Mesenchymal stem cell (in vitro differentiated cells and primary cell): ENCODE measurements at regions not wholly inside any gene's neighbourhood (a gene's known extent, or its start where the extent isn't known, plus 50 kb on each side); places are given as distances from the start of the nearest gene placed in this dataset.

Experiments
- DNase-seq: peaks from one replicate; pipeline ENCODE4 v3.0.0-alpha.2; 2013
- H2AFZ ChIP-seq: one replicate; pipeline ENCODE4 v1.6.1; 2013; ENCODE audit warnings: low read depth, mild to moderate bottlenecking, control low read depth, inconsistent platforms, low read length, moderate library complexity
- H2AK5ac ChIP-seq: 2 replicates; pipeline ENCODE4 v1.6.1; 2013; ENCODE audit warnings: low read length, moderate library complexity, mild to moderate bottlenecking, inconsistent platforms; ENCODE audit not compliant: severe bottlenecking
- H2BK120ac ChIP-seq: one replicate; pipeline ENCODE4 v1.6.1; 2013; ENCODE audit warnings: low read depth, mild to moderate bottlenecking, inconsistent platforms, low read length, moderate library complexity
- H2BK12ac ChIP-seq, 2 experiments: one replicate each; pipeline ENCODE4 v1.6.1; 2013; ENCODE audit warnings: inconsistent platforms in 2 of 2, low read length in 2 of 2, mild to moderate bottlenecking in 2 of 2, moderate library complexity in 2 of 2, control low read depth in 1 of 2
- H2BK15ac ChIP-seq: one replicate; pipeline ENCODE4 v1.6.1; 2013; ENCODE audit warnings: mild to moderate bottlenecking, low read depth, inconsistent platforms; ENCODE audit not compliant: poor library complexity, severe bottlenecking
- H2BK5ac ChIP-seq: 2 replicates; pipeline ENCODE4 v1.6.1; 2013; ENCODE audit warnings: low read depth, mild to moderate bottlenecking, low read length, control low read depth, inconsistent platforms; ENCODE audit not compliant: poor library complexity, severe bottlenecking
- H3K14ac ChIP-seq, 2 experiments: one replicate each; pipeline ENCODE4 v1.6.1; 2013; ENCODE audit warnings: inconsistent platforms in 2 of 2, low read length in 2 of 2, control low read depth in 1 of 2, mild to moderate bottlenecking in 1 of 2, moderate library complexity in 1 of 2
- H3K18ac ChIP-seq, 2 experiments: one replicate each; pipeline ENCODE4 v1.6.1; 2013; ENCODE audit warnings: inconsistent platforms in 2 of 2, low read length in 2 of 2, control low read depth in 1 of 2, low read depth in 1 of 2, mild to moderate bottlenecking in 1 of 2
- H3K23ac ChIP-seq, 2 experiments: one replicate each; pipeline ENCODE4 v1.6.1; 2013; ENCODE audit warnings: inconsistent platforms in 2 of 2, low read length in 2 of 2, mild to moderate bottlenecking in 2 of 2, moderate library complexity in 2 of 2, control low read depth in 1 of 2
- H3K27ac ChIP-seq: 2 replicates; pipeline ENCODE4 v1.5.1; 2013; ENCODE audit warnings: mild to moderate bottlenecking, moderate library complexity, low read length, control low read depth, inconsistent platforms; ENCODE audit not compliant: poor library complexity, severe bottlenecking
- H3K27me3 ChIP-seq, 2 experiments: 2 replicates each; pipeline versions ENCODE4 v1.6.1 to v1.7.0; 2013; ENCODE audit warnings: low read length in 2 of 2, mild to moderate bottlenecking in 2 of 2, moderate library complexity in 2 of 2, control low read depth in 1 of 2, inconsistent platforms in 1 of 2; ENCODE audit not compliant: control insufficient read depth in 1 of 2, insufficient read depth in 1 of 2
- H3K36me3 ChIP-seq, 2 experiments: 2 replicates each; pipeline versions ENCODE4 v1.6.1 to v1.7.0; 2013; ENCODE audit warnings: low read length in 2 of 2, control low read depth in 1 of 2, inconsistent platforms in 1 of 2, low read depth in 1 of 2, mild to moderate bottlenecking in 1 of 2; ENCODE audit not compliant: insufficient read depth in 2 of 2, control insufficient read depth in 1 of 2
- H3K4ac ChIP-seq, 2 experiments: one replicate each; pipeline ENCODE4 v1.6.1; 2013; ENCODE audit warnings: inconsistent platforms in 2 of 2, low read length in 2 of 2, mild to moderate bottlenecking in 2 of 2, moderate library complexity in 2 of 2, control low read depth in 1 of 2, low read depth in 1 of 2
- H3K4me1 ChIP-seq: 2 replicates; pipeline ENCODE4 v1.6.1; 2013; ENCODE audit warnings: low read depth, low read length, control low read depth; ENCODE audit not compliant: control insufficient read depth, insufficient read depth
- H3K4me2 ChIP-seq: 2 replicates; pipeline ENCODE4 v1.6.1; 2013; ENCODE audit warnings: low read length, mild to moderate bottlenecking, inconsistent platforms; ENCODE audit not compliant: poor library complexity, severe bottlenecking
- H3K4me3 ChIP-seq, 2 experiments: 2 replicates each; pipeline versions ENCODE4 v1.5.1 to v1.7.0; 2013; ENCODE audit warnings: low read length in 2 of 2, mild to moderate bottlenecking in 2 of 2, control low read depth in 1 of 2, low read depth in 1 of 2; ENCODE audit not compliant: insufficient read depth in 1 of 2
- H3K79me1 ChIP-seq: replicated peaks from 2 replicates; pipeline ENCODE4 v1.6.1; 2013; ENCODE audit warnings: mild to moderate bottlenecking, control low read depth, low read length, inconsistent platforms; ENCODE audit not compliant: poor library complexity, severe bottlenecking
- H3K9ac ChIP-seq: 2 replicates; pipeline ENCODE4 v1.7.0; 2013; ENCODE audit warnings: mild to moderate bottlenecking, low read length, moderate library complexity
- H3K9me3 ChIP-seq: 2 replicates; pipeline ENCODE4 v1.7.0; 2013; ENCODE audit warnings: mild to moderate bottlenecking, low read length; ENCODE audit not compliant: control insufficient read depth
- H4K8ac ChIP-seq: one replicate; pipeline ENCODE4 v1.6.1; 2013; ENCODE audit warnings: inconsistent platforms, mild to moderate bottlenecking, low read length, moderate library complexity
- H4K91ac ChIP-seq: one replicate; pipeline ENCODE4 v1.6.1; 2013; ENCODE audit warnings: mild to moderate bottlenecking, low read length, inconsistent platforms
- WGBS: methylation state at CpG from one replicate; pipeline ENCODE4 v1.1.7; 2013; ENCODE audit warnings: mixed read lengths; 5-methylcytosine and 5-hydroxymethylcytosine counted together

DNA sequence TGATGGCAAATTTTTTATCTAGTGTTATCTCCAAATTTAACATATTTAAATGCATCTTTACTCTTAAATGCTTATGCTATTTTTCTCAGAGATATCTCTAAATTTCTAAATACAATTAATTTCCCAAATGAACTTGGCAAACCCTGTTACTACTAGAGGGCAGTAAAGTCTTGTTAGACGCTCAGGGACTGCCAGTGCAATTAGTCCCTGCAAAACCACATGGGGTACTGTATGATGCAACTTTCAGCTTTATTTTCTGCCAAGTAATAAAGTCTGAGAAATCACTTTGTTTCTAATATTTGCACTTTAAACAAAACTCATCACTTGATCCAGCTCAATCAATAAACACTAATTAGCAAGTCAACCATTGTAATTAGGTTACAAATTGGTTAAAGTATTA is 76.0 kb upstream of the ADGRB3 start:
- H3K9ac ChIP-seq, result no peak overlapping the region

DNA sequence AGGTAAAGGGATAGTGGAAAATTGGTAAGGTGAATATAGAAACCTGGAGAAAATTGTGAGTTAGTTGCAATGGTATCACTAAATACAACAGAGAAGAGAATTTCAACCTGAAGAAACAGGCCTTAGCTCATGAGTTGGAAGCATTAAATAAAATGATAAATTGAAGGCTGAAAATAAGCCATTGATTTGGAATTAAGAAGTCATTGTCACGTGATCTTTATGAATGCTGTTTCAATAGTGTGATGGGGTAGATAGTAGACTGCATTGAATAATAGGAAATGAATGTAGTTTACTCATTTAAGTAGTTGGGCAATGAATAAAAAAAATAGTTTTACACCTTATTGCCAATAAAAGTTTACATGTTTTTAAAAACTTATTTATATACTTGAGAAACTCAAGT is 88.5 kb upstream of the ADGRB3 start:
- H4K8ac ChIP-seq, result no peak overlapping the region

More for the DNA sequence above, 76.0 kb upstream of the ADGRB3 start:
- Histone ChIP-seq H3K36me3 (no peaks in the 10 kb centered on the region), H3K27ac (no peak overlapping the region), H3K9me3 (no peaks in the 10 kb centered on the region), H2BK15ac (no peak overlapping the region), H3K4me3 (no peak overlapping the region), H3K14ac (no peak overlapping the region), H2BK12ac (no peak overlapping the region), H2AFZ (no peak overlapping the region), H2BK120ac (no peak overlapping the region), H2BK5ac (no peak overlapping the region), H3K79me1 (no peaks in the 10 kb centered on the region), H3K4ac (no peak overlapping the region), H3K23ac (no peak overlapping the region), H3K27me3 (no peaks in the 10 kb centered on the region), H2AK5ac (no peak overlapping the region), H4K8ac (no peak overlapping the region), H3K18ac (no peak overlapping the region), H3K4me1 (no peaks in the 10 kb centered on the region), H3K4me2 (no peak overlapping the region), H4K91ac (no peak overlapping the region)
- DNase-seq, result no peak
- WGBS, result 22% methylated on average over 1 of the region's 1 CpG

GRCh38 chr6:68544450-68544849 is 90.6 kb upstream of the ADGRB3 start:
- Histone ChIP-seq H2AFZ (no peak overlapping the region), H3K79me1 (no peaks in the 10 kb centered on the region), H3K36me3 (no peaks in the 10 kb centered on the region), H3K27ac (no peak overlapping the region), H2BK12ac (no peak overlapping the region), H2BK15ac (no peak overlapping the region), H3K27me3 (no peaks in the 10 kb centered on the region), H4K8ac (no peak overlapping the region), H3K4me2 (no peak overlapping the region), H2AK5ac (no peak overlapping the region), H3K23ac (no peak overlapping the region), H3K4ac (no peak overlapping the region), H2BK5ac (no peak overlapping the region), H3K14ac (no peak overlapping the region), H3K18ac (no peak overlapping the region), H2BK120ac (no peak overlapping the region), H3K9me3 (no peaks in the 10 kb centered on the region), H4K91ac (no peak overlapping the region), H3K4me1 (no peaks in the 10 kb centered on the region), H3K9ac (no peak overlapping the region), H3K4me3 (no peak overlapping the region)
- no peak for DNase-seq
- 53% methylated on average over 3 of the region's 3 CpGs for WGBS

More for the DNA sequence above, 88.5 kb upstream of the ADGRB3 start:
- no peaks in the 10 kb centered on the region for H3K27me3 ChIP-seq
- no peaks in the 10 kb centered on the region for H3K36me3 ChIP-seq
- H3K18ac ChIP-seq, result no peak overlapping the region
- H2AFZ ChIP-seq, result no peak overlapping the region
- DNase-seq, result no peak
- H3K9me3 ChIP-seq, result no peaks in the 10 kb centered on the region
- no peak overlapping the region for H2BK12ac ChIP-seq
- no peak overlapping the region for H2AK5ac ChIP-seq
- no peak overlapping the region for H3K14ac ChIP-seq
- H4K91ac ChIP-seq, result no peak overlapping the region
- H3K4ac ChIP-seq, result no peak overlapping the region
- 69% methylated on average over 1 of the region's 1 CpG for WGBS
- no peak overlapping the region for H3K4me3 ChIP-seq
- no peaks in the 10 kb centered on the region for H3K4me1 ChIP-seq
- H3K79me1 ChIP-seq, result no peaks in the 10 kb centered on the region
- H2BK15ac ChIP-seq, result no peak overlapping the region
- H3K27ac ChIP-seq, result no peak overlapping the region
- H3K9ac ChIP-seq, result no peak overlapping the region
- H3K4me2 ChIP-seq, result no peak overlapping the region
- H3K23ac ChIP-seq, result no peak overlapping the region
- no peak overlapping the region for H2BK5ac ChIP-seq
- H2BK120ac ChIP-seq, result no peak overlapping the region

DNA sequence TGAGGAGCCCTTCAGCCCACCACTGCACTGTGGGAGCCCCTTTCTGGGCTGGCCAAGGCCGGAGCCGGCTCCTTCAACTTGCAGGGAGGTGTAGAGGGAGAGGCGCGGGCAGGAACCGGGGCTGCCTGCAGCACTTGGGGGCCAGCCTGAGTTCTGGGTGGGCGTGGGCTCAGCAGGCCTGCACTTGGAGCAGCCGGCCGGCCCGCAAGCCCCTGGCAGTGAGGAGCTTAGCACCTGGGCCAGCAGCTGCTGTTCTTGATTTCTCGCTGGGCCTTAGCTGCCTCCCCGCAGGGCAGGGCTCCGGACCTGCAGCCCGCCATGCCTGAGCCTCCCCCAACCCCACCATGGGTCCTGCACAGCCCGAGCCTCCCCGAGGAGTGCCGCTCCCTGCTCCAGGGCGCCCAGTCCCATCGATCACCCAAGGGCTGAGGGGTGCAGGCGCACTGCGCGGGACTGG is 101.7 kb upstream of the ADGRB3 start:
- no peak overlapping the region for H2BK12ac ChIP-seq
- no peak overlapping the region for H2AFZ ChIP-seq

More for the DNA sequence above, 101.7 kb upstream of the ADGRB3 start:
- Histone ChIP-seq H3K9ac (no peak overlapping the region), H4K8ac (no peak overlapping the region), H3K79me1 (no peaks in the 10 kb centered on the region), H2BK15ac (no peak overlapping the region), H2AK5ac (no peak overlapping the region), H3K4me3 (no peak overlapping the region), H4K91ac (no peak overlapping the region), H2BK5ac (no peak overlapping the region), H3K4me2 (no peak overlapping the region), H3K36me3 (no peaks in the 10 kb centered on the region), H3K23ac (no peak overlapping the region), H2BK120ac (no peak overlapping the region), H3K27ac (no peak overlapping the region), H3K4me1 (no peaks in the 10 kb centered on the region), H3K4ac (no peak overlapping the region), H3K18ac (no peak overlapping the region), H3K27me3 (no peaks in the 10 kb centered on the region), H3K14ac (no peak overlapping the region), H3K9me3 (peaks cover 2% of the 10 kb centered on the region)
- no peak for DNase-seq
- 94% methylated on average over 15 of the region's 21 CpGs for WGBS
